ENCODE measurements at regions not wholly inside any gene's neighbourhood (a gene's known extent, or its start where the extent isn't known, plus 50 kb on each side); places are given as distances from the start of the nearest gene placed in this dataset.
"Not testable (repeated sequence)": the region's sequence is repeated elsewhere in the genome, so short reads cannot be mapped to it uniquely, and the experiment has no call there.

DNA sequence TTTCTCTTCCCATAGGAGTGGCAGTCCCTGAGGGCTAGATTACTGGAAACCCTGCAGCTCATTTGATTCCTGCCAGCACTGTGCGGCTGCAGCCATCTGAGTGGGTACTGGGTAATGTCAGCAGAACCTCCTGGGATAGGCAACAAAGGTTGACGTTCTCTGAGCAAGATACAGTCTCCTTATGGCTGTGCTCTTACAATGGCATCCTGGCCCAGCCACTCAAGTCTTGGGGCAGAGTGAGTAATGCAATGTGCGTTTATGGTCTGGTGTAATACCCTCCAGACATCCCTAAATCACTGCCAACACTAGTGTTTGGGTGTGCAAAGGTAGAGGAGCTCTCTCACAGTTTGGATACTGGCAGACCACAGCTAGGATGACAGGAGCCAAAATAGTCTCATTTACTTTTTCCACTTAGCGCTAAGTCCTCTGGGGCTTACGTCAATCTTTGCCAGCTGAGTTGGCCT, 775.8 kb downstream of the ZNF385D start:
- DNase-seq (ENCODE audit: low spot score) = no peak

DNA sequence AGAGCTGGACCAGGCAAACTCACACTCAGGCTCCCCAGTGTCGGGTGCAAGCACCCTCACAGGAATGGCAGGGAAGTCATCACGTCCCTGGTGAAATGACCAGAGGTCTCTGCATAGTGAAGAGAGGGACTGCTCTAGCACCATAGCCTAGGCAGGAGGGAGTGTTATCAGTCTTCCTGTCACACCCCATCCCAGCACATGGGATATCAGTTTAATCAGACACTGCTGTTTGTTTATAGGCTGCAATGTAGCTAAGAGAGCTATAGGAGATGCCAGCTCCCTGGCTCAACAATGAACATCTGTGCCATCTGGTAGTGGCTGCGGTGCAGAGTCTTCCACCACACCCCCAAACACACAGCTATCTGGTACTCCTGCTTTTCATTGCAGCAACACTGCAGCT, 776.6 kb downstream of the ZNF385D start:
- in situ Hi-C loops (cut with MboI; ENCODE audit: low sequenced_read_pairs, unreplicated experiment) = no loop called here
- DNase-seq (ENCODE audit: low spot score) = no peak
- TF ChIP-seq, protein P1, sequence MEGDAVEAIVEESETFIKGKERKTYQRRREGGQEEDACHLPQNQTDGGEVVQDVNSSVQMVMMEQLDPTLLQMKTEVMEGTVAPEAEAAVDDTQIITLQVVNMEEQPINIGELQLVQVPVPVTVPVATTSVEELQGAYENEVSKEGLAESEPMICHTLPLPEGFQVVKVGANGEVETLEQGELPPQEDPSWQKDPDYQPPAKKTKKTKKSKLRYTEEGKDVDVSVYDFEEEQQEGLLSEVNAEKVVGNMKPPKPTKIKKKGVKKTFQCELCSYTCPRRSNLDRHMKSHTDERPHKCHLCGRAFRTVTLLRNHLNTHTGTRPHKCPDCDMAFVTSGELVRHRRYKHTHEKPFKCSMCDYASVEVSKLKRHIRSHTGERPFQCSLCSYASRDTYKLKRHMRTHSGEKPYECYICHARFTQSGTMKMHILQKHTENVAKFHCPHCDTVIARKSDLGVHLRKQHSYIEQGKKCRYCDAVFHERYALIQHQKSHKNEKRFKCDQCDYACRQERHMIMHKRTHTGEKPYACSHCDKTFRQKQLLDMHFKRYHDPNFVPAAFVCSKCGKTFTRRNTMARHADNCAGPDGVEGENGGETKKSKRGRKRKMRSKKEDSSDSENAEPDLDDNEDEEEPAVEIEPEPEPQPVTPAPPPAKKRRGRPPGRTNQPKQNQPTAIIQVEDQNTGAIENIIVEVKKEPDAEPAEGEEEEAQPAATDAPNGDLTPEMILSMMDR (IDR thresholded peaks at IDR 0.05; ENCODE audit: borderline replicate concordance, control extremely low read depth, extremely low read depth, insufficient read depth, missing control alignments) = no peak

More for the DNA sequence above, 775.8 kb downstream of the ZNF385D start:
- in situ Hi-C loops (cut with MboI; ENCODE audit: low sequenced_read_pairs, unreplicated experiment) = no loop called here
- TF ChIP-seq, protein P1 (IDR thresholded peaks at IDR 0.05; ENCODE audit: borderline replicate concordance, control extremely low read depth, extremely low read depth, insufficient read depth, missing control alignments) = no peak

DNA sequence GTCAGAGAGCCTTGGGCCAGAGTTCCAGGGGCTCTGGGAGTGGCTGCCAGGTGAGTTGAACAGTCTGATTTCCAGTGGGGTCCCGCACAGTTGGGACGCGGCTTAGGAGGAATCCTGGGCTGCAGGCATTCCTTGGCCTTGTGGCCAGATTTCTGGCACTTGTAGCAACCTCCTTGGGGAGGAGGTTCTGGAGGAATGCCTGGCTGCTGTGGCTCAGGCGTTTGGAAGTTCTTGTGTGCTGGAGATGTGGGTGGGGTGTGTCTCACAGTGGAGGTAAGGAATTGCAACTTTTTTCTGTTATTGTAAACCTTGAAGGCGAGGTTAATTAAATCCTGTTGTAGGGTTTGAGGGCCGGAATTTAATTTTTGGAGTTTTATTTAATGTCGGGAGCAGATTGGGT, 780.2 kb downstream of the ZNF385D start:
- in situ Hi-C loops (cut with MboI; ENCODE audit: low sequenced_read_pairs, unreplicated experiment); DNase-seq (ENCODE audit: low spot score): not testable (repeated sequence)

DNA sequence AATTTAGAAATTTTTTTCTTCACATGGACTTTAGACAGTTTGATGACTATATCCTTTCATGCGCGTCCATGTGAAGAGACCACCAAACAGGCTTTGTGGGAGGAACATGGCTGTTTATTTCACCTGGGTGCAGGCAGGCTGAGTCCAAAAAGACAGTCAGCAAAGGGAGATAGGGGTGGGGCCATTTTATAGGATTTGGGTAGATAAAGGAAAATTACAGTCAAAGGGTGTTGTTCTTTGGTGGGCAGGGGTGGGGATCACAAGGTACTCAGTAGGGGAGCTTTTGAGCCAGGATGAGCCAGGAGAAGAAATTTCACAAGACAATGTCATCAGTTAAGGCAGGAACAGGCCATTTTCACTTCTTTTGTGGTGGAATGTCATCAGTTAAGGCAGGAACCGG, 781.5 kb upstream of the SGO1 start:
- DNase-seq (ENCODE audit: low spot score); in situ Hi-C loops (cut with MboI; ENCODE audit: low sequenced_read_pairs, unreplicated experiment): not testable (repeated sequence)

DNA sequence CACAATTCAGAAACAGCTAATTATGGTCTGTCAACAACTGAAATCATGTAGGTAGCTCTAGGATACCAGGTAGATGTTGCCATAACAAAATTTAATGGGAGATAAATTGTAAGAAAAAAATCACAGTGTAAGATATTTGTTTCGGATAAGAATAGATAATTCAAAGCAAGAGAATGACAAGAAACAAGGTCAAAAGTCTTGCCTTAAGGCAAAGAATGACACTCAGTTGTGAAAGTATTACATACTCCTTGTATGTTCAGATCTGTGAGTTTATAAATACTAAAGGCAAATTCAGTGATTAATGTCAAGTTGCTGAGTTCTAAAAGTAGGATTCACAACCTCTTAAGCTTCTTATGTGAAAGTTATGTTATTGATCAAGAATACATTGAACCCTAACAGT, 772.2 kb upstream of the SGO1 start:
- in situ Hi-C loops (cut with MboI; ENCODE audit: low sequenced_read_pairs, unreplicated experiment) = no loop called here
- no peak for DNase-seq (ENCODE audit: low spot score)
- TF ChIP-seq, protein P1 (IDR thresholded peaks at IDR 0.05; ENCODE audit: borderline replicate concordance, control extremely low read depth, extremely low read depth, insufficient read depth, missing control alignments) = no peak

DNA sequence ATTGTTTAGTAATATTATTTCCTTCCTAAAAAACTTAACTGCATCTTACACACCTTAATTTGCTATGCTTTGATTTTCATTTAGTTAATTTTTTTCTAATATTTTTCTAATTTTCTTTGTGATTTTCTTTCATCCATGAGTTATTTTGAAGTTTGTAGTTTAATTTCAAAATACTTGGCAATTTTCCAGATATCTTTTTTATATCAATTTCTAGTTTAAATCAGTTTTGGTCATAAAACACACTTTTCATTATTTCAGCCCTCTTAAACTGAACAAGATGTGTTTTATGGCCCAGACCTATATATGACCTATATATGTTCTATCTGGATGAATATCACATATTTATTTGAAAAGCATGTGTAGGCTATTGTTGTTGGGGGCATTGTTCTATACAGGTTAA, 759.9 kb upstream of the SGO1 start:
- TF ChIP-seq, protein P1 (IDR thresholded peaks at IDR 0.05; ENCODE audit: borderline replicate concordance, control extremely low read depth, extremely low read depth, insufficient read depth, missing control alignments) = no peak
- in situ Hi-C loops (cut with MboI; ENCODE audit: low sequenced_read_pairs, unreplicated experiment) = no loop called here
- no peak for DNase-seq (ENCODE audit: low spot score)

DNA sequence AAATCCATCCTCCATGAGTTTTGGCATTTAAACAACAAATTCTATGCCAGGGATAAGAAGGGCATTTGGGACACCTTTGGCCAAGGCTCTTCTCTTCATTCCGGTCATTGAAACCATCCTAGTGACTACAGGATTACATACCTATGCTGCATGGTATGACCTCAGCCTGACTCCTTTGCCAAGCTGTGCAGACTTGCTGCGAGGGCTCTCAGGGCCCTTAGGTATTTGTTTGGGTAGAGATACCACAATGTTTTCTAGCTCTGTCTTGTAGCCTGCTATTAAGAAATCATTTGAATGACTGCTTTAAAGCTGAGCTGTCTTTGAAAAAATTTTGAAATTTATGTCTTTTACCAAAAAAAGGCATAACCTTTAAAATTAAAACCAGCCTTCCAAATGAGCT, 749.8 kb upstream of the SGO1 start:
- TF ChIP-seq, protein P1 (IDR thresholded peaks at IDR 0.05; ENCODE audit: borderline replicate concordance, control extremely low read depth, extremely low read depth, insufficient read depth, missing control alignments) = no peak
- in situ Hi-C loops (cut with MboI; ENCODE audit: low sequenced_read_pairs, unreplicated experiment) = no loop called here
- no peak for DNase-seq (ENCODE audit: low spot score)

DNA sequence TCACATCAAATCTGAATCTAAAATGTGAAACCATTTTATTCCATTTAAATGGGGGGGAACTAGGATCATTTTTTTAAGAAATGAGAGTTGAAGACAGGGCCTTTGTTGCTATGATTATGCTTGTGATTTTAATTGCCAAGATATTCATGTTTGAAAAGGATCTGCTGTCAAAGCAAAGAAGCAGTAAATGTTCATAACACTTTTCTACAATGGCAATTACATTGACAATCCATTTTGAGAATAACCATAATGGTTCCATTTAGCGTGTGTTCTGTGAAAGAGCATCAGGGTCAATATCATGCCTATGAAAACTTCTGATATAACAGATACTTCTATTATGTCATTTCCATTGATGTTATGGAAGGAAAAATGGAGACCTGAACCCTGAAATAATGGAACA, 745.8 kb upstream of the SGO1 start:
- no peak for DNase-seq (ENCODE audit: low spot score)
- in situ Hi-C loops (cut with MboI; ENCODE audit: low sequenced_read_pairs, unreplicated experiment) = no loop called here
- TF ChIP-seq, protein P1 (IDR thresholded peaks at IDR 0.05; ENCODE audit: borderline replicate concordance, control extremely low read depth, extremely low read depth, insufficient read depth, missing control alignments) = no peak

Data from GM13976 (cell line).